Activated T-cell treated with anti-CD3 and anti-CD28 coated beads for 48 hours (primary cell): ENCODE measurements at regions not wholly inside any gene's neighbourhood (a gene's known extent, or its start where the extent isn't known, plus 50 kb on each side); places are given as distances from the start of the nearest gene placed in this dataset.
"Not testable (repeated sequence)": the region's sequence is repeated elsewhere in the genome, so short reads cannot be mapped to it uniquely, and the experiment has no call there.

Source experiments
- DNase-seq: peaks from one replicate; pipeline ENCODE4 v3.0.0-alpha.2; 2020; ENCODE audit warnings: low read depth

- DNase-seq, result no peak
Observed at GRCh38 chr12:115898670-115899069, 378.8 kb downstream of the MED13L start.

- DNase-seq, result no peak
Observed at GRCh38 chr12:115897729-115898128, 379.8 kb downstream of the MED13L start.

GRCh38 chr12:115895247-115895646, 382.2 kb downstream of the MED13L start:
- DNase-seq, result no peak

- DNase-seq, result no peak
Observed at GRCh38 chr12:115891556-115892164, 385.8 kb downstream of the MED13L start.

GRCh38 chr12:115886666-115887065, 390.8 kb downstream of the MED13L start:
- no peak for DNase-seq

- DNase-seq, result no peak
Observed at GRCh38 chr12:115885040-115885690, 392.3 kb downstream of the MED13L start.

- no peak for DNase-seq
Observed at GRCh38 chr12:115882936-115883335, 394.6 kb downstream of the MED13L start.

- no peak for DNase-seq
Observed at GRCh38 chr12:115880238-115880637, 397.3 kb downstream of the MED13L start.

- no peak for DNase-seq
Observed at GRCh38 chr12:115879354-115879753, 398.1 kb downstream of the MED13L start.

- DNase-seq, result no peak
Observed at GRCh38 chr12:115873451-115874082, 403.9 kb downstream of the MED13L start.

GRCh38 chr12:115872919-115873357, 404.6 kb downstream of the MED13L start:
- DNase-seq, result no peak

GRCh38 chr12:115872212-115872611, 405.3 kb downstream of the MED13L start:
- no peak for DNase-seq

- no peak for DNase-seq
Observed at GRCh38 chr12:115871714-115872113, 405.8 kb downstream of the MED13L start.

GRCh38 chr12:115870510-115870909, 407.0 kb downstream of the MED13L start:
- no peak for DNase-seq

GRCh38 chr12:115870021-115870420, 407.5 kb downstream of the MED13L start:
- no peak for DNase-seq

- no peak for DNase-seq
Observed at GRCh38 chr12:115869604-115870003, 407.9 kb downstream of the MED13L start.

GRCh38 chr12:115868624-115869023, 408.9 kb downstream of the MED13L start:
- DNase-seq, result no peak

GRCh38 chr12:115867854-115868253, 409.6 kb downstream of the MED13L start:
- no peak for DNase-seq

GRCh38 chr12:115866909-115867525, 410.5 kb downstream of the MED13L start:
- no peak for DNase-seq

GRCh38 chr12:115866281-115866680, 411.2 kb downstream of the MED13L start:
- not testable (repeated sequence) for DNase-seq

- DNase-seq, result no peak
Observed at GRCh38 chr12:115864396-115864795, 413.1 kb downstream of the MED13L start.

GRCh38 chr12:115860619-115861018, 416.9 kb downstream of the MED13L start:
- no peak for DNase-seq

- no peak for DNase-seq
Observed at GRCh38 chr12:115859231-115859630, 418.3 kb downstream of the MED13L start.
